Mucosa of descending colon (tissue), 3 donors: ENCODE measurements at regions not wholly inside any gene's neighbourhood (a gene's known extent, or its start where the extent isn't known, plus 50 kb on each side); places are given as distances from the start of the nearest gene placed in this dataset.

Experiments
- ATAC-seq: fragments of 200-7000 bp; cut with Tn5 transposase; one replicate; pipeline ENCODE4 v1.9.1; 2020; ENCODE audit warnings: mild to moderate bottlenecking, moderate library complexity
- DNase-seq, 3 donors: peaks; one replicate each; pipeline ENCODE4 v3.0.0-alpha.2; 2020
- H3K36me3 ChIP-seq: fragments of 200-600 bp; one replicate; pipeline ENCODE4 v1.8.0; 2021; ENCODE audit warnings: low read depth, mild to moderate bottlenecking
- H3K4me1 ChIP-seq: fragments of 200-600 bp; one replicate; pipeline ENCODE4 v1.8.0; 2021; ENCODE audit warnings: low read depth, mild to moderate bottlenecking
- H3K4me3 ChIP-seq: fragments of 200-600 bp; one replicate; pipeline ENCODE4 v1.8.0; 2021; ENCODE audit warnings: mild to moderate bottlenecking
- H3K9me3 ChIP-seq: fragments of 200-600 bp; one replicate; pipeline ENCODE4 v1.8.0; 2021; ENCODE audit warnings: mild to moderate bottlenecking
- CTCF ChIP-seq: fragments of 200-600 bp; IDR thresholded peaks from one replicate; pipeline ENCODE4 v1.8.0; 2022; ENCODE audit warnings: antibody characterized with exemption, mild to moderate bottlenecking
- intact Hi-C, 2 donors: fragments of 100-400 bp; cut with DNase I in 1 of 2; cut with micrococcal nuclease in 1 of 2; formaldehyde crosslinking; loops; one replicate each; pipeline versions ENCODE4 v1.11.0 to v1.11.1; 2022; cut with DNase I, micrococcal nuclease
- donor health status: DM: no; HTN: no; CAD: no; lungs with moderate emphysema.
- donor health status: DM: no; HTN: no; CAD: no.
- donor health status: DM: no; HTN: yes; CAD: no.

GRCh38 chr1:104791030-104791429 lies 1041.3 kb downstream of the AMY1C start:
- Histone ChIP-seq H3K9me3 (no peaks in the 10 kb centered on the region), H3K4me1 (no peaks in the 10 kb centered on the region), H3K4me3 (no peak overlapping the region), H3K36me3 (no peaks in the 10 kb centered on the region)
- intact Hi-C loops: no loop called here
- no peak for ATAC-seq
- no peak for TF ChIP-seq CTCF
- DNase-seq: no peak

DNA sequence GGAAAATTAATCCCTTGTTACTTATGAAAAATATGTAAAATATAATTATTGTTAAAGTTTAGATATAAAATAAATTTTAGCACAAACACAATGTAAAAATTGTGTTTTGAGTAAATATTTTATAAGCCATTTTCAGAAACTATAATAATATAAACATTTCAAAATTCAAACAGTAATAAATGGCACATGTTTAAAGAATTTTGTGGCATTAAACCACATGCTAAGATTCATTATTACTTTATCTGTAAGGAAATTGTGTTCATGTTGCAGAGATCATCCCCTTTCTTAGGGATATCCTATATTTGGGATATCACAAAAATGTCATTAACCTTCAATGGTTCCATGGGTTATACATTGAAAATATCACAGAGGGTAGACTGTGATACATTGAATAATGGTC lies 1044.3 kb downstream of the AMY1C start:
- no peak overlapping the region for H3K4me3 ChIP-seq
- TF ChIP-seq CTCF: no peak
- ATAC-seq: no peak

GRCh38 chr1:104795931-104796330 lies 1046.2 kb downstream of the AMY1C start:
- Histone ChIP-seq H3K36me3 (no peaks in the 10 kb centered on the region), H3K4me1 (no peaks in the 10 kb centered on the region), H3K4me3 (no peak overlapping the region), H3K9me3 (no peaks in the 10 kb centered on the region)
- no peak for DNase-seq
- no peak for ATAC-seq
- TF ChIP-seq CTCF: no peak
- intact Hi-C loops: no loop called here

More for the DNA sequence above, 1044.3 kb downstream of the AMY1C start:
- Histone ChIP-seq H3K9me3 (no peaks in the 10 kb centered on the region), H3K4me1 (no peaks in the 10 kb centered on the region), H3K36me3 (no peaks in the 10 kb centered on the region)
- no peak for DNase-seq
- intact Hi-C loops: no loop called here

- no peak for ATAC-seq
- H3K9me3 ChIP-seq: no peaks in the 10 kb centered on the region
- DNase-seq: no peak
- no peaks in the 10 kb centered on the region for H3K4me1 ChIP-seq
- intact Hi-C loops: no loop called here
- TF ChIP-seq CTCF: no peak
- no peaks in the 10 kb centered on the region for H3K36me3 ChIP-seq
- H3K4me3 ChIP-seq: no peak overlapping the region
These were observed 1048.3 kb downstream of the AMY1C start for GRCh38 chr1:104797982-104798381.

DNA sequence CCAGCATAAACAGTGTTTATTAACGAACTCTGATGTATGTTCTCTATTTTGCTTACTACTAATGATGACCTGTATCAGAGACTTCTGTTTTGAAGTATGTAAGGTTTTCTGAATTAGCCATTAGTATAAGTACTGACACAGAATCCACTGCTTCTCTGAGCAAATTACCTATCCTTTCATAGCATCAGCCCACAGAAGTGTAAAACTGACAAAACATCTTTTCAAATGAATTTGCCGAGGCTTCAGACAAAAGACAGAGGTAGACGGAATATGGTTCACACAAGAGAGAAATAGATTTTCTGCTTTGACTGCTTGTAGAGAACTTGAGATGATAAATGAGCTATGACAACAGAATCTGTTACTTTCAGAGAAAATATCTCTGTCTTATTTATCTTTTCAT lies 1051.6 kb downstream of the AMY1C start:
- ATAC-seq: no peak

More for the DNA sequence above, 1051.6 kb downstream of the AMY1C start:
- H3K4me3 ChIP-seq: no peak overlapping the region
- no peaks in the 10 kb centered on the region for H3K9me3 ChIP-seq
- H3K36me3 ChIP-seq: no peaks in the 10 kb centered on the region
- H3K4me1 ChIP-seq: no peaks in the 10 kb centered on the region
- TF ChIP-seq CTCF: no peak
- intact Hi-C loops: no loop called here
- no peak for DNase-seq
